Prostate gland (tissue), 2 donors: ENCODE measurements at regions not wholly inside any gene's neighbourhood (a gene's known extent, or its start where the extent isn't known, plus 50 kb on each side); places are given as distances from the start of the nearest gene placed in this dataset.

Source experiments
- CTCF ChIP-seq, 4 experiments: fragments of 200-600 bp in 2 of 4; fragments of 450-650 bp in 2 of 4; sonication (generic) in 2 of 4; IDR thresholded peaks; 1 replicate in 3 of 4; 2 replicates in 1 of 4; pipeline ENCODE4 v1.5.1; 2016 to 2019; ENCODE audit warnings: antibody characterized with exemption in 4 of 4, mild to moderate bottlenecking in 2 of 4, moderate library complexity in 2 of 4
- POLR2AphosphoS5 ChIP-seq: sonication (generic); formaldehyde crosslinking; IDR thresholded peaks from one replicate; pipeline ENCODE4 v1.6.1; 2017; ENCODE audit warnings: antibody characterized with exemption

- TF ChIP-seq CTCF (IDR thresholded peaks at IDR 0.05) (no peak), POLR2AphosphoS5 (no peak)
Measured at GRCh38 chr9:74036549-74037231, 460.4 kb upstream of the RORB start.
